Fibroblast of mammary gland (primary cell): ENCODE measurements at regions not wholly inside any gene's neighbourhood (a gene's known extent, or its start where the extent isn't known, plus 50 kb on each side); places are given as distances from the start of the nearest gene placed in this dataset.

ENCODE experiments used
- DNase-seq: peaks from one replicate; pipeline ENCODE4 v3.0.0-alpha.2; 2010; ENCODE audit warnings: low read depth
- H3K4me3 ChIP-seq: 2 replicates; pipeline ENCODE4 v1.5.1; 2011; ENCODE audit warnings: low read depth, mild to moderate bottlenecking, low read length, moderate library complexity; ENCODE audit not compliant: control insufficient read depth
- TF ChIP-seq, protein P1 (sequence below): conservative IDR thresholded peaks from 2 replicates; pipeline ENCODE4 v1.5.1; 2011; ENCODE audit warnings: low read depth, low read length, inconsistent platforms; ENCODE audit not compliant: control insufficient read depth, insufficient read depth

GRCh38 chr1:216777148-216777547 lies 53.9 kb upstream of the ESRRG start:
- TF ChIP-seq, protein P1, sequence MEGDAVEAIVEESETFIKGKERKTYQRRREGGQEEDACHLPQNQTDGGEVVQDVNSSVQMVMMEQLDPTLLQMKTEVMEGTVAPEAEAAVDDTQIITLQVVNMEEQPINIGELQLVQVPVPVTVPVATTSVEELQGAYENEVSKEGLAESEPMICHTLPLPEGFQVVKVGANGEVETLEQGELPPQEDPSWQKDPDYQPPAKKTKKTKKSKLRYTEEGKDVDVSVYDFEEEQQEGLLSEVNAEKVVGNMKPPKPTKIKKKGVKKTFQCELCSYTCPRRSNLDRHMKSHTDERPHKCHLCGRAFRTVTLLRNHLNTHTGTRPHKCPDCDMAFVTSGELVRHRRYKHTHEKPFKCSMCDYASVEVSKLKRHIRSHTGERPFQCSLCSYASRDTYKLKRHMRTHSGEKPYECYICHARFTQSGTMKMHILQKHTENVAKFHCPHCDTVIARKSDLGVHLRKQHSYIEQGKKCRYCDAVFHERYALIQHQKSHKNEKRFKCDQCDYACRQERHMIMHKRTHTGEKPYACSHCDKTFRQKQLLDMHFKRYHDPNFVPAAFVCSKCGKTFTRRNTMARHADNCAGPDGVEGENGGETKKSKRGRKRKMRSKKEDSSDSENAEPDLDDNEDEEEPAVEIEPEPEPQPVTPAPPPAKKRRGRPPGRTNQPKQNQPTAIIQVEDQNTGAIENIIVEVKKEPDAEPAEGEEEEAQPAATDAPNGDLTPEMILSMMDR: no peak
- no peak overlapping the region for H3K4me3 ChIP-seq
- no peak for DNase-seq
